ENCODE measurements at regions not wholly inside any gene's neighbourhood (a gene's known extent, or its start where the extent isn't known, plus 50 kb on each side); places are given as distances from the start of the nearest gene placed in this dataset.

- no peak overlapping the region for H3K4ac ChIP-seq (ENCODE audit: low read depth, low read length)
- dilution Hi-C loops (cut with HindIII; ENCODE audit: low sequenced_read_pairs, unreplicated experiment) = no loop called here
- no peaks in the 10 kb centered on the region for H3K27me3 ChIP-seq (ENCODE audit: control insufficient read depth, insufficient read depth, low read length)
- POLR2A ChIA-PET (ENCODE audit: unreplicated experiment) = no interaction called here
- H3K27ac ChIP-seq (ENCODE audit: insufficient read depth, low read length) = no peak overlapping the region
- no peak overlapping the region for H4K8ac ChIP-seq (ENCODE audit: low read depth in 2 of 2, low read length in 2 of 2)
- no peak overlapping the region for H3K56ac ChIP-seq (ENCODE audit: extremely low read depth, insufficient read depth, low read length)
- ATAC-seq (ENCODE audit: low read depth) (no peak), DNase-seq (no peak)
- BruUV-seq (replicated peaks) = no TSS peak
- no peak overlapping the region for H3K4me2 ChIP-seq (ENCODE audit: low read depth, low read length)
- no peak overlapping the region for H2BK5ac ChIP-seq (ENCODE audit: low read depth, low read length, poor library complexity, severe bottlenecking)
- no peak overlapping the region for H3K9ac ChIP-seq (ENCODE audit: low read depth, low read length)
- H4K91ac ChIP-seq (ENCODE audit: insufficient read depth, low read depth, low read length) = no peak overlapping the region
- no CpG with 5 or more reads among the region's 4 CpGs for WGBS, 2 experiments (ENCODE audit: extremely low coverage in 2 of 2, insufficient read length in 1 of 2)
- no peak overlapping the region for H2AK5ac ChIP-seq (ENCODE audit: low read depth, low read length)
- H3K4me1 ChIP-seq (ENCODE audit: control insufficient read depth, insufficient read depth, low read length) = no peaks in the 10 kb centered on the region
- H3K14ac ChIP-seq (replicated peaks; ENCODE audit: low read depth, low read length) = no peak overlapping the region
- no peak overlapping the region for H3K23ac ChIP-seq (ENCODE audit: low read depth, low read length)
- no peak overlapping the region for H3K4me3 ChIP-seq (ENCODE audit: insufficient read depth, low read depth, low read length)
- H4K5ac ChIP-seq (ENCODE audit: low read depth, low read length) = no peak overlapping the region
- H3K18ac ChIP-seq (ENCODE audit: low read depth, low read length) = no peak overlapping the region
- H3K9me1 ChIP-seq (ENCODE audit: insufficient read depth, low read length) = no peaks in the 10 kb centered on the region
- no peaks in the 10 kb centered on the region for H3K36me3 ChIP-seq (ENCODE audit: control insufficient read depth, insufficient read depth, low read length)
- TF ChIP-seq CEBPB (IDR thresholded peaks at IDR 0.05; ENCODE audit: low read depth, low read length) (no peak), BHLHE40 (IDR thresholded peaks at IDR 0.05; ENCODE audit: low read depth, low read length) (no peak), RAD21 (IDR thresholded peaks at IDR 0.05; ENCODE audit: low read length) (no peak), SMC3 (IDR thresholded peaks at IDR 0.05; ENCODE audit: low read depth, low read length) (no peak), NFE2L2 (IDR thresholded peaks at IDR 0.05; ENCODE audit: low read depth, low read length) (no peak), MAZ (IDR thresholded peaks at IDR 0.05; ENCODE audit: borderline replicate concordance, low read depth, low read length) (no peak), FOS (IDR thresholded peaks at IDR 0.05; ENCODE audit: low read depth, low read length) (no peak), RCOR1 (IDR thresholded peaks at IDR 0.05; ENCODE audit: insufficient replicate concordance, low read length) (no peak), USF2 (IDR thresholded peaks at IDR 0.05; ENCODE audit: low read depth, low read length) (no peak), CHD1 (IDR thresholded peaks at IDR 0.05; ENCODE audit: low read depth, low read length) (no peak), RFX5 (IDR thresholded peaks at IDR 0.05; ENCODE audit: low read depth, low read length) (no peak), MXI1 (IDR thresholded peaks at IDR 0.05; ENCODE audit: borderline replicate concordance, low read depth, low read length) (no peak), POLR2A (IDR thresholded peaks at IDR 0.05; ENCODE audit: low read depth, low read length) (no peak), ELK1 (IDR thresholded peaks at IDR 0.05; ENCODE audit: borderline replicate concordance, low read depth, low read length) (no peak), MAFK (IDR thresholded peaks at IDR 0.05; ENCODE audit: low read depth, low read length) (no peak), CTCF (conservative IDR thresholded peaks at IDR 0.05; ENCODE audit: low read depth, low read length) (no peak)
- intact Hi-C loops (cut with micrococcal nuclease) = no loop called here
- H2AK9ac ChIP-seq (replicated peaks; ENCODE audit: low read depth, low read length, poor library complexity) = no peak overlapping the region
- no peaks in the 10 kb centered on the region for H4K20me1 ChIP-seq (ENCODE audit: insufficient read depth, low read length)
- no peaks in the 10 kb centered on the region for H3K9me3 ChIP-seq (ENCODE audit: control insufficient read depth, insufficient read depth, low read length)
- H2BK20ac ChIP-seq (ENCODE audit: low read depth, low read length) = no peak overlapping the region
- H3K79me1 ChIP-seq (ENCODE audit: low read depth in 1 of 2, low read length in 2 of 2) = no peaks in the 10 kb centered on the region
- H2BK120ac ChIP-seq (ENCODE audit: low read depth, low read length) = no peak overlapping the region
- in situ Hi-C loops (cut with MboI; ENCODE audit: low sequenced_read_pairs) = no loop called here
- CTCF ChIA-PET = no interaction called here
- no peak overlapping the region for H2BK15ac ChIP-seq (ENCODE audit: low read depth, low read length)
- H2AFZ ChIP-seq (replicated peaks; ENCODE audit: low read length, poor library complexity) = no peak overlapping the region
Measured at GRCh38 chr5:106966686-106967315, 703.9 kb downstream of the EFNA5 start.

Measured in IMR-90 (cell line).